GM18868 (cell line): ENCODE measurements at regions not wholly inside any gene's neighbourhood (a gene's known extent, or its start where the extent isn't known, plus 50 kb on each side); places are given as distances from the start of the nearest gene placed in this dataset.
"Not testable (repeated sequence)": the region's sequence is repeated elsewhere in the genome, so short reads cannot be mapped to it uniquely, and the experiment has no call there.

Experiments
- ATAC-seq: cut with Tn5 transposase; IDR thresholded peaks from one replicate; pipeline ENCODE4 v1.9.1; 2021; ENCODE audit warnings: mild to moderate bottlenecking, moderate library complexity; ENCODE audit not compliant: unreplicated experiment

- no peak for ATAC-seq
Observed at GRCh38 chr16:26578748-26579147, 488.0 kb upstream of the C16orf82 start.

- no peak for ATAC-seq
Observed at GRCh38 chr16:26583803-26584202, 482.9 kb upstream of the C16orf82 start.

- ATAC-seq, result no peak
Observed at GRCh38 chr16:26593700-26594099, 473.0 kb upstream of the C16orf82 start.

GRCh38 chr16:26594666-26595065 is 472.1 kb upstream of the C16orf82 start:
- ATAC-seq, result no peak

GRCh38 chr16:26595199-26595598 is 471.5 kb upstream of the C16orf82 start:
- no peak for ATAC-seq

- not testable (repeated sequence) for ATAC-seq
Observed at GRCh38 chr16:26596033-26596432, 470.7 kb upstream of the C16orf82 start.

GRCh38 chr16:26598061-26598460 is 468.7 kb upstream of the C16orf82 start:
- no peak for ATAC-seq

GRCh38 chr16:26598998-26599784 is 467.5 kb upstream of the C16orf82 start:
- ATAC-seq, result no peak

- ATAC-seq, result no peak
Observed at GRCh38 chr16:26599785-26600104, 467.0 kb upstream of the C16orf82 start.

GRCh38 chr16:26601335-26601734 is 465.4 kb upstream of the C16orf82 start:
- no peak for ATAC-seq

- ATAC-seq, result no peak
Observed at GRCh38 chr16:26605626-26606271, 461.0 kb upstream of the C16orf82 start.

GRCh38 chr16:26606381-26607150 is 460.2 kb upstream of the C16orf82 start:
- ATAC-seq, result no peak

- ATAC-seq, result no peak
Observed at GRCh38 chr16:26614237-26614841, 452.4 kb upstream of the C16orf82 start.

- ATAC-seq, result no peak
Observed at GRCh38 chr16:26623442-26623841, 443.3 kb upstream of the C16orf82 start.

- ATAC-seq, result no peak
Observed at GRCh38 chr16:26627958-26628357, 438.8 kb upstream of the C16orf82 start.

GRCh38 chr16:26631365-26631764 is 435.4 kb upstream of the C16orf82 start:
- not testable (repeated sequence) for ATAC-seq

GRCh38 chr16:26642047-26642664 is 424.6 kb upstream of the C16orf82 start:
- no peak for ATAC-seq

- no peak for ATAC-seq
Observed at GRCh38 chr16:26643519-26643918, 423.2 kb upstream of the C16orf82 start.

- ATAC-seq, result no peak
Observed at GRCh38 chr16:26644912-26645543, 421.7 kb upstream of the C16orf82 start.

GRCh38 chr16:26645614-26646013 is 421.1 kb upstream of the C16orf82 start:
- no peak for ATAC-seq
